ENCODE measurements at regions not wholly inside any gene's neighbourhood (a gene's known extent, or its start where the extent isn't known, plus 50 kb on each side); places are given as distances from the start of the nearest gene placed in this dataset.

DNA sequence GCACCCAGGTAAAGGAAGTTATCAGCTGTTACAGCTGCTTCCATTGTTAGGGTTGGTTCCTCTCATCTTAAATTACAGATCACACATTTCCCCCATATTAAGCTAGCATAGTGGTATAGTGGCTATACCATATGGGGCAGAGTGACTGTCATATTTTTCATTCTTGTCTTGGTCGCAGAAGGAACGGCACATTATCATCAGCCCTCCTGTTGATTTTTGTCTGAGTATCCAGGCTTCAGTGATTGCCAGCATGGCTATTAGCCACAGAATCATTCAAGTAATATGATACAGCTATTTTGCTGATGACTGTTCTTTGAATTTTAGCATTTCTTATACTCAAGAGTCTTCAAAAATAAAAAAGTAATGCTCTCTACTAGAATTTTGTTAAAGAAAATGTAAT is 240.9 kb downstream of the LIG4 start:
- no peak overlapping the region for H3K27ac ChIP-seq
- no peak for TF ChIP-seq ZFX (IDR thresholded peaks at IDR 0.05)
- TF ChIP-seq, protein P1, sequence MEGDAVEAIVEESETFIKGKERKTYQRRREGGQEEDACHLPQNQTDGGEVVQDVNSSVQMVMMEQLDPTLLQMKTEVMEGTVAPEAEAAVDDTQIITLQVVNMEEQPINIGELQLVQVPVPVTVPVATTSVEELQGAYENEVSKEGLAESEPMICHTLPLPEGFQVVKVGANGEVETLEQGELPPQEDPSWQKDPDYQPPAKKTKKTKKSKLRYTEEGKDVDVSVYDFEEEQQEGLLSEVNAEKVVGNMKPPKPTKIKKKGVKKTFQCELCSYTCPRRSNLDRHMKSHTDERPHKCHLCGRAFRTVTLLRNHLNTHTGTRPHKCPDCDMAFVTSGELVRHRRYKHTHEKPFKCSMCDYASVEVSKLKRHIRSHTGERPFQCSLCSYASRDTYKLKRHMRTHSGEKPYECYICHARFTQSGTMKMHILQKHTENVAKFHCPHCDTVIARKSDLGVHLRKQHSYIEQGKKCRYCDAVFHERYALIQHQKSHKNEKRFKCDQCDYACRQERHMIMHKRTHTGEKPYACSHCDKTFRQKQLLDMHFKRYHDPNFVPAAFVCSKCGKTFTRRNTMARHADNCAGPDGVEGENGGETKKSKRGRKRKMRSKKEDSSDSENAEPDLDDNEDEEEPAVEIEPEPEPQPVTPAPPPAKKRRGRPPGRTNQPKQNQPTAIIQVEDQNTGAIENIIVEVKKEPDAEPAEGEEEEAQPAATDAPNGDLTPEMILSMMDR (conservative IDR thresholded peaks at IDR 0.05), result no peak

DNA sequence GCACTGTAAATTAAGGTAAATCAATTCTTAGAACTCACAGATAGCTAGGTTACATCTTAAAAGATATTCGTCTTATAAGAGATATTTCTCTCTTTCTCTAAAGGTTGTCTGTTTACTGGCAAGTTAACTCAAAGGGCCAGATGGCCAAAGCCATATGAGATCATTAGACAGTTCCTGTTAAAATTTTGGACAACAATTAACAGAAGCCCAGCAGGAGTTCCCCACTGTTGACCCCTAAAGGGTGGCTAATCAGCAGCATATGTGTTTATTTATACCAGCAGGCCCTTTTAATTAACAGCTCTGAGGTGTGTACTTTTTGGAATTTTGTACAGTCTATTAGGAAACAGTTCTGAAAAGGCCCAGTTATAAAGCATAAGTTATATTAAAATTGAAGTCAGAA is 245.8 kb downstream of the LIG4 start:
- TF ChIP-seq ZFX (IDR thresholded peaks at IDR 0.05), result no peak
- TF ChIP-seq, protein P1 (conservative IDR thresholded peaks at IDR 0.05), result no peak
- H3K27ac ChIP-seq, result no peak overlapping the region

DNA sequence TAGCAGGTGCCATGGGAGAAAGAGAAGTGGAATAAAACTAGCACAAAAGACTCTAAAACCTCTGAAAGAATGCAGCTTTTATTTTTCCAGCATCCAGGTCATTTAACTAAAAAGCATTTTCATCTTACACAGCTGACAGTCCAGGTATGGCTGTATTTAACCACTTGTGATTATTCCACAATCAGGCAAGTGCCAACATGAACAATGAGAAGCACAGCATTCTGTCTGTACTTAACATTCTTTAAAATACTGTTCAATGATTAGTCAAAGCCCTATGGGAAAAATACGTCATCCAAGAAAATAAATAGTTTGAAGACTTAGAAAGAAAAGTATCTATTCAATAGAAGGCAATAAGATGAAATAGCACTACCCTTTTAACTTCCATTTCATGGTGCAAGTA is 246.9 kb downstream of the LIG4 start:
- TF ChIP-seq ZFX (IDR thresholded peaks at IDR 0.05), result no peak
- TF ChIP-seq, protein P1 (conservative IDR thresholded peaks at IDR 0.05), result no peak
- no peak overlapping the region for H3K27ac ChIP-seq

DNA sequence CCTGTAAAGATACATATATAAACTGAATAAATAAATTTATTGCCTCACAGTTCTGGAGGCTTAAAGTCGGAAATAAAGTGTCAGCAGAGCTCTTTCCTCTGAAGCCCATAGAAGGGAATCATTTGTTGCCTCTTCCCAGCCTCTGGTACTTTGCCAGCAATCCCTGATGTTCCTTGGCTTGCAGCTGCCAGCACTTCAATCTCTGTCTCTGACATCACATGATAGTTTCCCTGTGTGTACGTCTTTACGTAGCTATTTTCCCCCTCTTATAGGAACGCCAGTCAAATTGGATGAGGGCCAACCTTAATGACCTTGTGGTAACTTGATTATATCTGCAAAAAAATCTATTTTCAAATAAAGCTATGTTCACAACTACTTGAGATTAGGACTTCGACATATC is 250.9 kb downstream of the LIG4 start:
- H3K27ac ChIP-seq, result no peak overlapping the region

DNA sequence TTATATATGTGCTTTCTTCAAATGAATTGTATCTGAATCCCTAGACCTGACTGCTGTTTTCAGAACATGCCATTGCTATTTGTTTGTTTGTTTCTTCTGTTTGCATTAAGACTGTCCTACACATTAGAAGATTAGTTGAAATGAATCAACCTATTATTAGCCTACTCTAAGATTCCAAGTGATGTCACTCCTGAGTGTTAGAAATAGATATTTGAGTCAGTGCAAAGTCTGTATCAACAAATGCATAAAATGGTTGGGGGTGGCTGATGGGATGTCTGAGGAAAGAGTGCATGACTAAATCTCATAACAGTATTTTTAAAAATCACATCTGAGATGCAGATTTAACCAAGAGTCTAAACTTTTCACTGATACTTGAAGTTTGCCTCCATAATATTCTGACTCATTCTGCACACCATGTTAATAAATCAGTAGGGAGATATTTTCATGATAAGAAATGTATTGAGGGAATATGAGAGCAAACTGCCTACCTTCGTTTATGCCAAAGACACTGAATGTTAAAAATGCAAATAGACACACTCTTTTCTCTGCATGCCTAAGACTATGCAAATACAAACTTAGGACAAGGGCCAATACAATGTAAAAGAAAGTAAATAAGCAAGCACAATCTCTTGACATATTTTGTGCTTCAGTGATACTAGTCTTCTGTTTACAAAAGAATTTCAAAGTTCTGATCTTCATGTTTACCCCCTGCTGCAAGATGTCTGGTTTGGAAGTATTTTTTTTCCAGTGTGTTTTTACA is 253.3 kb downstream of the LIG4 start:
- no peak overlapping the region for H3K27ac ChIP-seq
- TF ChIP-seq, protein P1 (conservative IDR thresholded peaks at IDR 0.05), result no peak
- no peak for TF ChIP-seq ZFX (IDR thresholded peaks at IDR 0.05)

More for the DNA sequence above, 250.9 kb downstream of the LIG4 start:
- TF ChIP-seq ZFX (IDR thresholded peaks at IDR 0.05), result no peak
- TF ChIP-seq, protein P1 (conservative IDR thresholded peaks at IDR 0.05), result no peak

DNA sequence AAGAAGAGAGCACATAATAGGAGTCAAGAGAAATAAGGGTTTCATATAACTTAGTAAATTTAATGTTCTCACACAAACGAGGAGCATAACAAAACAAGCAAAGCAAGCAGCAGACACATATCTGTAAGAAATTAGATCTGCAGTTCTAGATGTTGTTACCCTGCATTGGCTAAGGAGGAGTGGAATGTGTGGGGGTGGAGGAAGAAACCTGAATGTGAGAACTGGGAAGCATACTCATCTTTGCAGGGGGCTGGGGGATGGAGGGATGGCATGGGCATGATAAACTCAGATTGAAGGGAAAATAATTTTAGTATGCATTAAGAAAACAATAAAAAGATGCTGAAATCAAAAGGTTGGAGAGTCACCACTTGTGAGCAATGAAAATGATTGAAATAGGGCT is 255.0 kb downstream of the LIG4 start:
- H3K27ac ChIP-seq, result no peak overlapping the region
- TF ChIP-seq, protein P1 (conservative IDR thresholded peaks at IDR 0.05), result no peak
- no peak for TF ChIP-seq ZFX (IDR thresholded peaks at IDR 0.05)

DNA sequence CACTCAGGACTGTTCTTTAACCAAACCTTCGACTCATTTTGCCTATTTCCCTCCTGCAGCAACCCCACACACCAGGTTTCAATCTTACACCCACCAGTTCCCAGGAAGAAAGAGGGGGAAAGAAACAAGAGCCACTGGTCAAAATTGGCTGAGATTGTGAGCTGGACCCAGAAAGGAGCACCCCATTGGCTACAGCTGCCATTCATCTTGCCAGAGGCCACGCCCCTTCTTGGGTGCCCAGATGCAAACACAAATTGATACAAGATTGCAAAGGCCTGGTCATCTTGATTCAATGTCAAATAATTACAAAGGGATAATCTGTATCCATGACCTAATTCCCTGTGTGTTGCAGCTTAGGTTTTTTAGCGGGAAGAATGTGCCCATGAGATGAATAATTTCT is 258.4 kb downstream of the LIG4 start:
- no peak overlapping the region for H3K27ac ChIP-seq
- TF ChIP-seq, protein P1 (conservative IDR thresholded peaks at IDR 0.05), result no peak
- no peak for TF ChIP-seq ZFX (IDR thresholded peaks at IDR 0.05)

Data from C4-2B (cell line).